ENCODE measurements at regions not wholly inside any gene's neighbourhood (a gene's known extent, or its start where the extent isn't known, plus 50 kb on each side); places are given as distances from the start of the nearest gene placed in this dataset.

GRCh38 chr7:45390731-45391130, 183.4 kb upstream of the ADCY1 start:
- TF ChIP-seq ZNF274 (IDR thresholded peaks at IDR 0.05; ENCODE audit: low read depth, low read length) = no peak
- TF ChIP-seq YY1 (IDR thresholded peaks at IDR 0.05; ENCODE audit: insufficient read depth, insufficient read length) = no peak
